Glomerular visceral epithelial cell (primary cell): ENCODE measurements at regions not wholly inside any gene's neighbourhood (a gene's known extent, or its start where the extent isn't known, plus 50 kb on each side); places are given as distances from the start of the nearest gene placed in this dataset.
"Not testable (repeated sequence)": the region's sequence is repeated elsewhere in the genome, so short reads cannot be mapped to it uniquely, and the experiment has no call there.

Experiments used
- DNase-seq: peaks from one replicate; pipeline ENCODE4 v3.0.0-alpha.2; 2016; ENCODE audit errors: extremely low spot score

GRCh38 chr3:187795207-187795960 is 50.1 kb upstream of the BCL6 start:
- DNase-seq = no peak

DNA sequence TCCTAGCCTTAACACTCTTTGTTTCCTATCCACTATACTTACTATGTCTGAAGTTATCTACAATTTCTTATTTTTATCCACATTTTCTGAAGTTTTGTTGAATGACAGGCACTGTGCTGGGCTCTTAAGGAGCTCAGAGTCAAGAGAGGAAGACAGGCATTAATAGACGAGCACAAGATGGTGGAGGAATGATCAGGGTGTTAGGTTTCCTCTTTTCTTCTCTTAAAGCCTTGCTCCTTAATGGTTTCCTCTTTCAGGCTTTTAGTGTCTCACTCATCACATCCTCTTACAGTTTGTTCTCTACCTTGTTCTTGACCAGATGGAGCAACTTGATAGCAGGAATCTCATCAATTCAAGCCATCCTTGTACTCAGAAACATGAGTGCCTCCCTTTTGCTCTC is 52.9 kb upstream of the BCL6 start:
- DNase-seq = no peak

GRCh38 chr3:187798531-187799530 is 53.6 kb upstream of the BCL6 start:
- DNase-seq = no peak

DNA sequence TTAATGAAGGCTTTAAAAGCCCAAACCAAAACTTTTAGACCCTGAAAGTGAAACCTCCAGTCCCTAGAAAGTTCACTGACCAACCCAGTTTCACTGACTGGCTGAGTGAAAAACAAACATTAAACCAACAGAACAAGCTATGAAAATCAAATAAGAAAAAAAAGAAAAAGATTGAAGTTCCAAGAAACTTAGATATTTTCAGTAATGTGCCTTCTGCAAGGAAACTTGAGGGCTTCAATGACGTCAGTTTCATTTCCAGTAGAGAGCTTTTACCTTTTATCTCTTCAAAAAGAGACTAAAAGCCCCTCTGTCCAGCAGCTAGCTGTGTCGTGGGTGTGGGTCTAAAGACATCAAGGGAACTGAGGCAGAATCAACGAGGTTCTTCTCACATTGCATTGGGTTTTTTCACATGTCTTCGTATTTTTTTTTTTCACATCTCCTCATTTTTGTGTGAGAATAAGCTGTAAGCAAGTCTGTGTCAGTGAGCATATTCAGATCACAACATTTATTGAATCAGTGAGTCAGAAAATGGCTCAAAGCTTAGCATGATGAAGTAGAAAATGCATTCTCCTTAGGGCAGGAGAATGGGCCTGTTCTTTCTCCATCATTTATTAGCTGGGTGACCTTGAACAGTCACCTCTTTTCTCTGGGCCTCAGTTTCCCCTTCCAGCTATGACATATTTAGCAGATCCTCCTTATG is 54.8 kb upstream of the BCL6 start:
- no peak for DNase-seq

- no peak for DNase-seq
These were observed 55.9 kb upstream of the BCL6 start for GRCh38 chr3:187801152-187801551.

GRCh38 chr3:187802203-187802927 is 57.1 kb upstream of the BCL6 start:
- no peak for DNase-seq

DNA sequence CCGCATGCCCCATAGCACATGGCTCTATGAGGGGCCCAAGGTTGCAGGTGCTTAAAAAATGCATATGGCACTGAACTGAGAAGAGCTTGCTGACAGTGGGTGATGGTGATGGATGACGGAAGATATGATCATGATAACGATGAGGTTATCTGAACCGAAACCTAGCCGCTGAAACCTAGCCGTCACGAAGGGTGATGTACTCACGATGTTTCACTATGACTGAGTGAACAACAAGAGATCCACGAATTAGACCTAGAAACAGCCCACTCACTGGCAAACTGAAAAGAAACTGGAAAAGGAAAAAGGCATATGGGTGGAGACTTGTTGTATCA is 57.6 kb upstream of the BCL6 start:
- DNase-seq = no peak

DNA sequence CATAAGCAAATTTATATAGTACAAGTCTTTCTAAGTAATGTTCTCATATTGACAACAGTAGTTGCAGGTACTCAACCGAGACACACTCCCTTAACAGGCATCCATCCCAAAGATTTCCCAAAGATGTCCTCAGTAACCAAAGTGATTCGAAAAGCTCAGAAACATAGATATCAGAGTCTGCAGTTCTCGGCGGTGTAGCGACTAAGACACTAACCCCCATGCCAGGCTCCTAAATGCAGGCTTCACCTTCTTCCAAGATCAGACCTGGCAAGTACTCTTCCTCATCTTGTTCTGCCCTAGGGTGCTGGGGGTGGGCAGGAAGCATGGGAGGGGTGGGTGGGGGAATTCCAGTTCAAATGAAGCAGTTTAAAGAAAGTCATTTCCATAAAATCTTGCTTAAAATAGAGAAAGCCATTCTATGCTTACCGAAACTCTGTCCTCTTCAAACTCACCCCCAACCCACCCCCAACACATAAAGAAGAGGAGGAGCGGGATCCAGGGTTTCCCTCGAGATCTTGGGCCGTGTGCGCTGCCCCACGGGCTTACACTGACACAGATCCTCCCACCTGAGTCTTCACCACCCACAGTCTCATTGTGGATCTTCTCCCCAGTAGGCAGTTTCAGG is 59.0 kb upstream of the BCL6 start:
- no peak for DNase-seq

DNA sequence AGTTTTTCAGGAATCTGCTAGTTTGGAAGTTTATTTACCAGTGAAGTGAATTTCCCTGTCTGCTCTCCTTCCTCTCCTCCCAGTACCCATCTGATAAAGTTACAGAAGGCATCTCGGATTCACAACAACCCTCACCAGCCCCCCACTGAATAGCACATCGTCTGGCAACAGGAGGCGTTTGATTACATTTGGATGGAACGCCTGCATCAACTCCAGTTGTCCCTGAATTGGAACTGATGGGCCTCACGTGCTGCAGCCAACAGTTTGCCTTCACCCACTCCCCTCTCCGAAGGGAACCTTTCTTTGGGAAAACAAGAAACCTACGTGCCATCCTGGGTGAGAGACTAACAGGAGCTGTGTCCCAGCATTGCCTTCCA is 59.5 kb upstream of the BCL6 start:
- DNase-seq = no peak

- no peak for DNase-seq
These were observed 60.5 kb upstream of the BCL6 start for GRCh38 chr3:187805774-187806173.

- peak; percentile 5 for DNase-seq
These were observed 62.0 kb upstream of the BCL6 start for GRCh38 chr3:187807086-187807862.

- no peak for DNase-seq
These were observed 63.2 kb upstream of the BCL6 start for GRCh38 chr3:187808527-187808895.

GRCh38 chr3:187809612-187809991 is 64.3 kb upstream of the BCL6 start:
- no peak for DNase-seq

DNA sequence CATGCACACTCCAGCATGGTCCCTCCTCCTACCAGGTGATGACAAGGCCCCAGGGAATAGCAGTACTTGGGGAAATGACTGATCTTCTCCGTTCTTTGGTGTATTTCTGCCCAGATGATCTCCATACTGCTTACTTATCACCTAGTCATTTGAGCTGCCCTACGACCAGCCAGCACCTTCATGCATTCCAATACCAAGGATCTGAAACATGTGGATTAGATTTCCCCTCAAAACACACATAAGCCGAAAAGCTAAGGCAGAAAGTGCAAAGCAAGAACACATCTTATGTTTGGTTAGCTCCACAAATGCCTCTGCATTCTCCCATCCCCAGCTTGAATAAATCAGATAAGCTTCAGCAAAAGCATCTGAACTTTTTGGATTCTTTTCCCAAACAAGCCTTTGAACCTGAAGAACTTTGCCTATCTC is 64.8 kb upstream of the BCL6 start:
- DNase-seq = no peak

- peak; percentile 23 for DNase-seq
These were observed 66.5 kb upstream of the BCL6 start for GRCh38 chr3:187811585-187812250.

DNA sequence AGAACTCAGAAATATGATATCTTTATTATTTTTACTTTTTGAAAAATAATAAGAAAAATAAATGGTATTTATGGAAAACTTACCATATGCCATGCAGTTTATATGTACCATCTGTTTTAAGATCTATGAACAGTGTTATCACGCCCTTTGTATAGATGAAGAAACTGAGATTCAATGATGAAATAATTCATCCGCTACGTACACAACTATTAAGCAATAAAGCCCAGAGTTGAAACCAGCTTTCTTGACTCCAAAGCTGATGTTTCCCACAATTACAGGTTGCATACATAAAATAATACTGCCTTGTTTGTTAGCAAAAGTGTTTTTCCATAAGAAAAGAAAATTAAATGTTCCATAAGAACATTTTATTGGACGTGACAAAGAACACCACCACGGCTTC is 67.2 kb upstream of the BCL6 start:
- no peak for DNase-seq

DNA sequence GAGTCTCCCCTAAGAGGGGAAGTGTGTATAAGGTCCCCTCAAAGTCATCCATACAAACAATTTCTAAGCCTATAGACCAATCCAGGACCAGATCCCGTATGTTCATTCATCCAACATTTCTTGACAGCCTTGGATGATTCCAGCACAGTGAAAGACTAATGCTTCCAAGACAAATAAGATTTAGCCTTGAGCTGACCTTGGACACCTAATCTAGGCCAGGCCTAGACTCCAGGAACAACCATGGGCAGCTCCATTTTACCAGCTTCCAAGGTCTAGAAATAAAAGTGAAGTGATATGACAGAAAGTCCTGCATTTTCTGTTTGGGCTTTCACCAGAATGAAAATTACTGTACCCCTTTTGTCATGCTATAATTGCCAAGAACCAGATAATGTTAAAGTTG is 67.9 kb upstream of the BCL6 start:
- DNase-seq = no peak

- not testable (repeated sequence) for DNase-seq
These were observed 72.5 kb upstream of the BCL6 start for GRCh38 chr3:187817766-187818165.

DNA sequence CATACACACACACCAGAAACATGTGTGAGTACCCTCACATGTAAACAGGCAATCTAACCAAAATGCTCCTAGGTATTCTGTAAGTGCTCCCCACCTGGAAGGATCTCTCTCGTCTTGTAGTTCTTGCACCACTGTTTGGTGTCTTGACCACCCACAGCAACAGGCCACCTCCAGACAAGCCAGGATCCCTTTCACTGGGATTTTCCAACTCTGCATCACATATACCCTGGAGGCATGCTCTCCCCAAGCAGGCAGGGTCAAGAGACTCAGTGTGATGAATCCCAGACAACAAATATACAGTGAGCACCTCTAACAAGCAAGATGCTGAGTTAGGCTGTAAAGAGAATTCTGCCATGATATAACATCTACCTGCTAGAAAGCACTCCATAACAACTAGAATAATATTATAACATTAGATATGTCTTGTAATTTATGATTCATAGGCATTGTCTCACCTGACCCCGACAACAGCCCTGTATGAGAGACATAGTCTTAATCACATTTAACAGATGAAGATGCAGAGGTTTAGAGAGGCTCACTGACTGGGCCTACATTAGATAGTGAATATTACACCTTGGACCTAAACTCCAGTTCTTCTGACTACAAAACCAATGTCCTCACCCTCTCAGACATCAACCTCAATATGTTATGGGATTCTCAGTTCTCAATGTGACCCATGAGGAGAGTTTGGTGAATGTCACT is 76.5 kb upstream of the BCL6 start:
- no peak for DNase-seq
